ENCODE measurements at regions not wholly inside any gene's neighbourhood (a gene's known extent, or its start where the extent isn't known, plus 50 kb on each side); places are given as distances from the start of the nearest gene placed in this dataset.

DNA sequence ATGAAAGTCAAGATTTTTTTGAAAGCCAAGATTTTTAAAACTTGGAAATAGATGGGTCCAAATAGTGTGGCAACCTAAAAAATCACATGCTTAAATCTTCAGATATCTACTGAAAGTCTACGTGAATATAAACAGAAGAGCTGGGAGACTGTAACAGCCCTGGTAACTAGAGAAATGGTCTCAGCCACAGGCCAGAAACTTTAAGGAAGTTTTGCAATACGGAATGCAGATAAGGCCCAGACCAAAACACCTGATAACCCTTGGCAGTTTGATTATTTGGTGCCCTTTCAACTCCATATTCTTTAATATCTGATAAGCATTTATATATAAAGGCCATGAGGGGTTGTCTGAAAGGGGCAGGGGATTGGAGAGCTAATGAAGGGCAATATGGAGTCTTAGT is 537.3 kb upstream of the TGFBR2 start:
- Histone ChIP-seq H3K27me3 (no peaks in the 10 kb centered on the region), H3K36me3 (no peaks in the 10 kb centered on the region), H3K9me3 (no peaks in the 10 kb centered on the region), H3K4me1 (no peaks in the 10 kb centered on the region), H3K4me3 (no peak overlapping the region), H3K27ac (no peak overlapping the region)
- DNase-seq, result no peak
- TF ChIP-seq, protein P1, sequence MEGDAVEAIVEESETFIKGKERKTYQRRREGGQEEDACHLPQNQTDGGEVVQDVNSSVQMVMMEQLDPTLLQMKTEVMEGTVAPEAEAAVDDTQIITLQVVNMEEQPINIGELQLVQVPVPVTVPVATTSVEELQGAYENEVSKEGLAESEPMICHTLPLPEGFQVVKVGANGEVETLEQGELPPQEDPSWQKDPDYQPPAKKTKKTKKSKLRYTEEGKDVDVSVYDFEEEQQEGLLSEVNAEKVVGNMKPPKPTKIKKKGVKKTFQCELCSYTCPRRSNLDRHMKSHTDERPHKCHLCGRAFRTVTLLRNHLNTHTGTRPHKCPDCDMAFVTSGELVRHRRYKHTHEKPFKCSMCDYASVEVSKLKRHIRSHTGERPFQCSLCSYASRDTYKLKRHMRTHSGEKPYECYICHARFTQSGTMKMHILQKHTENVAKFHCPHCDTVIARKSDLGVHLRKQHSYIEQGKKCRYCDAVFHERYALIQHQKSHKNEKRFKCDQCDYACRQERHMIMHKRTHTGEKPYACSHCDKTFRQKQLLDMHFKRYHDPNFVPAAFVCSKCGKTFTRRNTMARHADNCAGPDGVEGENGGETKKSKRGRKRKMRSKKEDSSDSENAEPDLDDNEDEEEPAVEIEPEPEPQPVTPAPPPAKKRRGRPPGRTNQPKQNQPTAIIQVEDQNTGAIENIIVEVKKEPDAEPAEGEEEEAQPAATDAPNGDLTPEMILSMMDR (IDR thresholded peaks at IDR 0.05), result no peak
- TF ChIP-seq POLR2A (IDR thresholded peaks at IDR 0.05), result no peak

DNA sequence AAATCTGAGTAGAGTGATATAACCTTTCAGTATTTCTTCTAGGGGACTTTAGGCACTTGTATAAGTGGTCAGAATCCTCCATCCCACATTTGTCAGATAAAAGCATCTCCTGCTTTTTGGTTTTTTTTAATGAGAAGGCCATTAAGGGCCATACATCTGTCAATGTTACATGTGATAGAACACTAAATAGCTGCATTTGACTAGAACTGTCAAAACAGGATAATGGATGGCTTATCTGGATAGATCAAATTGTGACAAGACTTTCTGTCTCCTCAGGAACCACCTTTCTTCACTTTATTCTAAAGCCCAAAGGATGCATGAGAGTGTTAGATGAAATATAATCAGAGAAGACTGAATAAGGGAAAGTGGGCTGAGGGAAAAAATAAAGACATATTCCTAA is 533.4 kb upstream of the TGFBR2 start:
- Histone ChIP-seq H3K36me3 (no peaks in the 10 kb centered on the region), H3K27ac (no peak overlapping the region), H3K27me3 (no peaks in the 10 kb centered on the region), H3K4me3 (no peak overlapping the region), H3K4me1 (no peaks in the 10 kb centered on the region), H3K9me3 (no peaks in the 10 kb centered on the region)
- DNase-seq, result no peak
- TF ChIP-seq POLR2A (IDR thresholded peaks at IDR 0.05), result no peak
- TF ChIP-seq, protein P1 (IDR thresholded peaks at IDR 0.05), result no peak

DNA sequence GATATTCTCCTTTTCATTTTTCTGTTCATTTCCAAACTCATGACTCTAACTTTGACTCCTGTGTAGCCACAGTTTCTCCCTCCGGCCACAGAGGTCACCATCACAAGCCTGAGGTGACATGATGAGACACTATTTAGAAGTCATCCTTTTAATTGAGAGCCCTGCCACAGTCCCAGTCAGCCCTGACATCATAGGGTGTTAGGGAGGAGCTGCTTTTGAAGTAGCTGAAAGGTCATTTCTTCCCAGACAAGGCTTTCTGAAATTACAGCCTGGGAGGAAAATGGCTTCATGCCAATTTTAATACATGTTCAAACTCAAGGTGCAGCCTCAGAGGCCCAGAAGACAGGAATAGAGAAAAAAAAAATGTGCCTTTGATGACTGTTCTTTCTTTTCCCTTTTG is 532.8 kb upstream of the TGFBR2 start:
- TF ChIP-seq, protein P1 (IDR thresholded peaks at IDR 0.05), result no peak
- no peak for TF ChIP-seq POLR2A (IDR thresholded peaks at IDR 0.05)
- Histone ChIP-seq H3K4me3 (no peak overlapping the region), H3K9me3 (no peaks in the 10 kb centered on the region), H3K36me3 (no peaks in the 10 kb centered on the region), H3K27ac (no peak overlapping the region), H3K27me3 (no peaks in the 10 kb centered on the region), H3K4me1 (no peaks in the 10 kb centered on the region)
- peak in 1 of 3 donors; percentile 52 for DNase-seq

DNA sequence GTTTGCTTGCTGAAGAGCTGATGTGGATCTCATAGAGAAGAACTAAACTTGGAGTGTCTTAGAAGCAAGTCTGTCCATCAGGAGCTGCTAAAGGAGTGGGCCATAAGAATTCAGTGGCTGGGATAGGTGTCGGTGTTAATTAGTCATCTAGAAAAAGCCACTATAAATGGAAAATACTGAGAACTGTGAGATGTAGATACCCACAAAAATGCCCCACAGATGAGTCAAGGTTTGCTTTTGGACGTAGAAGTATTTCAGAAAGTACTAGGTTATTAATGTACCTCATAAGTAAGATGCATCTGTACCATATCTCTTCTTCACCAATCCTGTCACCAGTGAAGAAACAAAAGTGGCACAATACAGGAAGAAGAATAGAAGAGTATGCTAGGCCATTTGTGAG is 530.9 kb upstream of the TGFBR2 start:
- no peak for DNase-seq
- no peaks in the 10 kb centered on the region for H3K9me3 ChIP-seq
- H3K4me1 ChIP-seq, result no peaks in the 10 kb centered on the region
- no peak overlapping the region for H3K4me3 ChIP-seq
- H3K27ac ChIP-seq, result no peak overlapping the region
- no peaks in the 10 kb centered on the region for H3K36me3 ChIP-seq
- TF ChIP-seq, protein P1 (IDR thresholded peaks at IDR 0.05), result no peak
- TF ChIP-seq POLR2A (IDR thresholded peaks at IDR 0.05), result no peak
- H3K27me3 ChIP-seq, result no peaks in the 10 kb centered on the region

DNA sequence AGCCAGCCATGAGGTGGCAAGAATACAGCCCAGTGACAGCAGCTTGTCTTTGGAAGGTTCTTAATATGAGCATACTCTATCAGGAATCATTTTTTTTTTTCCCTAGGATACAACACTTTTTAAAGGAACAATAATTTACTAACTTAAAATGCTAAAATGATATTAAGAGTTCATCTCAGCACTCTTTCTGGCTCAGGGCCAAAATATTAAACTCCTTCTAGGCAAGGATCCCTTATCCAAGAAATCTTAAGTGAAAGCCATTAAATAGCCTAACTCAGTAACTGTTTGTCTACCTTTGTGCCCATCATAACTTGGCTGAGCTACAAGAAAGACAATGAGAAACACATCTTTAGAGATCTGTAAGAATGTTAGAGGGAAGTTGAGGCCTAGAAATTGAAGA is 529.5 kb upstream of the TGFBR2 start:
- H3K4me3 ChIP-seq, result no peak overlapping the region
- no peak overlapping the region for H3K27ac ChIP-seq
- H3K36me3 ChIP-seq, result no peaks in the 10 kb centered on the region
- no peak for TF ChIP-seq POLR2A (IDR thresholded peaks at IDR 0.05)
- TF ChIP-seq, protein P1 (IDR thresholded peaks at IDR 0.05), result no peak
- no peak for DNase-seq
- no peaks in the 10 kb centered on the region for H3K4me1 ChIP-seq
- no peaks in the 10 kb centered on the region for H3K27me3 ChIP-seq
- H3K9me3 ChIP-seq, result no peaks in the 10 kb centered on the region

DNA sequence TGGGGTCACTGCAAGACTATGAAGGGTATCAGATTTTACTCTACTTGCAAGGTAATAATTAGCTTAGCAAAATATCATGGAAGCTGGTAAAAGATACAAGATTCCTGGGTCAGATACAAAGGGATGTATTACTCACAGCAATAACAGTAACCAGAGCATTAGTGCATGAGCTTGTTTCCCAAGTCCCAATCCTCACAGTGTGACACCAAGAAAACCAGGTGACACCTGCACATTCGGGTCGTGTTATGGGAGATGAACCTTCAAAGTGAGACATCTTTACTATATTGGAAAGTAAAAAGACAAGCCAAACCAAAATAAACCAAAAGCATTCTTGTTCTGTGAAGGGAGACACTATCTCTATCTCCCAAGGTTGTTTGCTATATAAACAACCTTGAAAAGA is 528.7 kb upstream of the TGFBR2 start:
- no peak overlapping the region for H3K4me3 ChIP-seq
- no peak for DNase-seq
- no peak for TF ChIP-seq POLR2A (IDR thresholded peaks at IDR 0.05)
- TF ChIP-seq, protein P1 (IDR thresholded peaks at IDR 0.05), result no peak
- peaks cover 0 to 6% (median 0%) of the 10 kb centered on the region in 4 donors for H3K4me1 ChIP-seq
- H3K27me3 ChIP-seq, result no peaks in the 10 kb centered on the region
- no peaks in the 10 kb centered on the region for H3K36me3 ChIP-seq
- H3K27ac ChIP-seq, result no peak overlapping the region
- H3K9me3 ChIP-seq, result no peaks in the 10 kb centered on the region

All from Peyer's patch (tissue), 4 donors.